Ovary (tissue), 3 donors: ENCODE measurements at regions not wholly inside any gene's neighbourhood (a gene's known extent, or its start where the extent isn't known, plus 50 kb on each side); places are given as distances from the start of the nearest gene placed in this dataset.

Experiments used
- EP300 ChIP-seq: sonication (generic); formaldehyde crosslinking; IDR thresholded peaks from one replicate; pipeline ENCODE4 v1.6.1; 2017; ENCODE audit warnings: antibody characterized with exemption
- TF ChIP-seq, protein P1 (sequence below), 3 donors: fragments of 450-650 bp in 2 of 3; fragments of 200-600 bp in 1 of 3; IDR thresholded peaks; one replicate each; pipeline versions ENCODE4 v1.5.1 to v1.8.0; 2016 to 2022; ENCODE audit warnings: antibody characterized with exemption in 3 of 3, mild to moderate bottlenecking in 1 of 3
- donor health status: DM: no; HTN: no; CAD: no.

DNA sequence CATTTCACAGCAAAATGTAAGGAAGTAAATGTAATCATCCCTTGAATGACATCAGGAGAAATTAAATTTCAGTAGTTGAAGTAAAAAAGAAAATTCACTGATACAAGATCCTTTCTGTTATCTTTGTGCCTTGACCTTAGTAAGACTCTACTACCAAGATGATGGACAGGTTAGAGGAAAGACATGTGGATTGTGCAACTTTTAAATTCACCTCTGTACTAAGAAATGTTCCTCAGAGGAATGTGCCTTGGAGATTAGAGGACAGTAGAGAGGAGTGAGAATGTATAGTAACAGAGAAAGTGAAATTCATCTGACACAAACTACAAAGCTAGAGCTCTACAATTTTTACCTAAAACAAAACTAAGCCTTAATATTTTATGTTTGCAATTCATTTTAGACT, 375.3 kb downstream of the PLOD2 start:
- TF ChIP-seq, protein P1, sequence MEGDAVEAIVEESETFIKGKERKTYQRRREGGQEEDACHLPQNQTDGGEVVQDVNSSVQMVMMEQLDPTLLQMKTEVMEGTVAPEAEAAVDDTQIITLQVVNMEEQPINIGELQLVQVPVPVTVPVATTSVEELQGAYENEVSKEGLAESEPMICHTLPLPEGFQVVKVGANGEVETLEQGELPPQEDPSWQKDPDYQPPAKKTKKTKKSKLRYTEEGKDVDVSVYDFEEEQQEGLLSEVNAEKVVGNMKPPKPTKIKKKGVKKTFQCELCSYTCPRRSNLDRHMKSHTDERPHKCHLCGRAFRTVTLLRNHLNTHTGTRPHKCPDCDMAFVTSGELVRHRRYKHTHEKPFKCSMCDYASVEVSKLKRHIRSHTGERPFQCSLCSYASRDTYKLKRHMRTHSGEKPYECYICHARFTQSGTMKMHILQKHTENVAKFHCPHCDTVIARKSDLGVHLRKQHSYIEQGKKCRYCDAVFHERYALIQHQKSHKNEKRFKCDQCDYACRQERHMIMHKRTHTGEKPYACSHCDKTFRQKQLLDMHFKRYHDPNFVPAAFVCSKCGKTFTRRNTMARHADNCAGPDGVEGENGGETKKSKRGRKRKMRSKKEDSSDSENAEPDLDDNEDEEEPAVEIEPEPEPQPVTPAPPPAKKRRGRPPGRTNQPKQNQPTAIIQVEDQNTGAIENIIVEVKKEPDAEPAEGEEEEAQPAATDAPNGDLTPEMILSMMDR (IDR thresholded peaks at IDR 0.05): no peak
- no peak for TF ChIP-seq EP300
